Gastroesophageal sphincter (tissue), 4 donors: ENCODE measurements at regions not wholly inside any gene's neighbourhood (a gene's known extent, or its start where the extent isn't known, plus 50 kb on each side); places are given as distances from the start of the nearest gene placed in this dataset.

Experiments
- ATAC-seq: fragments of 150-250 bp; one replicate; pipeline ENCODE4 v1.9.1; 2016; ENCODE audit warnings: mild to moderate bottlenecking, moderate library complexity
- H3K27ac ChIP-seq, 4 donors: fragments of 200-600 bp; sonication (generic) in 3 of 4; 1 replicate in 3 of 4; 2 replicates in 1 of 4; pipeline ENCODE4 v1.5.1; 2016 to 2019
- H3K27me3 ChIP-seq: fragments of 200-600 bp; sonication (generic); one replicate; pipeline ENCODE4 v1.5.1; 2019
- H3K36me3 ChIP-seq, 2 donors: fragments of 200-600 bp; sonication (generic); one replicate each; pipeline ENCODE4 v1.5.1; 2019; ENCODE audit warnings: control low read depth in 1 of 2
- H3K4me1 ChIP-seq, 3 donors: fragments of 200-600 bp; sonication (generic); 1 replicate in 2 of 3; 2 replicates in 1 of 3; pipeline ENCODE4 v1.5.1; 2016 to 2019; ENCODE audit warnings: control low read depth in 2 of 3
- H3K4me3 ChIP-seq, 2 donors: fragments of 200-600 bp; sonication (generic); one replicate each; pipeline ENCODE4 v1.5.1; 2019; ENCODE audit warnings: mild to moderate bottlenecking in 1 of 2, moderate library complexity in 1 of 2
- H3K9me3 ChIP-seq, 3 donors: fragments of 200-600 bp; sonication (generic); one replicate each; pipeline ENCODE4 v1.5.1; 2017 to 2019; ENCODE audit warnings: control low read depth in 2 of 3
- CTCF ChIP-seq, 4 experiments: fragments of 200-600 bp in 2 of 4; fragments of 450-650 bp in 2 of 4; sonication (generic) in 1 of 4; IDR thresholded peaks; one replicate each; pipeline ENCODE4 v1.5.1; 2017 to 2019; ENCODE audit warnings: antibody characterized with exemption in 4 of 4, mild to moderate bottlenecking in 2 of 4, moderate library complexity in 2 of 4
- EP300 ChIP-seq: sonication (generic); formaldehyde crosslinking; IDR thresholded peaks from one replicate; pipeline ENCODE4 v1.6.1; 2017; ENCODE audit warnings: antibody characterized with exemption, mild to moderate bottlenecking
- POLR2A ChIP-seq, 2 donors: fragments of 450-650 bp; IDR thresholded peaks; one replicate each; pipeline ENCODE4 v1.6.1; 2017; ENCODE audit warnings: antibody characterized with exemption in 2 of 2, mild to moderate bottlenecking in 2 of 2, moderate library complexity in 1 of 2
- POLR2AphosphoS5 ChIP-seq: sonication (generic); formaldehyde crosslinking; IDR thresholded peaks from one replicate; pipeline ENCODE4 v1.6.1; 2017; ENCODE audit warnings: antibody characterized with exemption
- WGBS, 2 donors: methylation state at CpG; one replicate each; pipeline ENCODE4 v1.1.5; 2018; ENCODE audit warnings: low coverage in 1 of 2; 5-methylcytosine and 5-hydroxymethylcytosine counted together

- WGBS, 2 donors = 92 to 100% methylated on average over 5 of the region's 30 CpGs
- no peak for ATAC-seq
- H3K4me1 ChIP-seq = no peaks in the 10 kb centered on the region
- no peak for TF ChIP-seq POLR2A (IDR thresholded peaks at IDR 0.05)
- TF ChIP-seq POLR2AphosphoS5 = no peak
- TF ChIP-seq CTCF (IDR thresholded peaks at IDR 0.05) = no peak
- TF ChIP-seq EP300 = no peak
- H3K27ac ChIP-seq = no peak overlapping the region
- no peak overlapping the region for H3K4me3 ChIP-seq
- peaks cover 65% of the 10 kb centered on the region for H3K27me3 ChIP-seq
- H3K9me3 ChIP-seq = no peaks in the 10 kb centered on the region
- H3K36me3 ChIP-seq = no peaks in the 10 kb centered on the region
These were observed 792.5 kb downstream of the BRD1 start for GRCh38 chr22:49034836-49035817.

GRCh38 chr22:49033616-49034015, 794.1 kb downstream of the BRD1 start:
- TF ChIP-seq POLR2AphosphoS5 = no peak
- TF ChIP-seq EP300 = no peak
- TF ChIP-seq CTCF (IDR thresholded peaks at IDR 0.05) = no peak
- no peak for TF ChIP-seq POLR2A (IDR thresholded peaks at IDR 0.05)
- WGBS, 2 donors = 86% methylated on average over 4 of the region's 9 CpGs; no CpG with 5 or more reads in 1 of the 2 donors
- H3K4me3 ChIP-seq = no peak overlapping the region
- ATAC-seq = no peak
- no peak overlapping the region for H3K27ac ChIP-seq
- H3K9me3 ChIP-seq = no peaks in the 10 kb centered on the region
- no peaks in the 10 kb centered on the region for H3K4me1 ChIP-seq
- peaks cover 63% of the 10 kb centered on the region for H3K27me3 ChIP-seq
- no peaks in the 10 kb centered on the region for H3K36me3 ChIP-seq

GRCh38 chr22:49032821-49033220, 794.9 kb downstream of the BRD1 start:
- H3K36me3 ChIP-seq = no peaks in the 10 kb centered on the region
- H3K9me3 ChIP-seq = no peaks in the 10 kb centered on the region
- peaks cover 70% of the 10 kb centered on the region for H3K27me3 ChIP-seq

GRCh38 chr22:49031746-49032330, 795.8 kb downstream of the BRD1 start:
- no peak for ATAC-seq
- Histone ChIP-seq H3K36me3 (no peaks in the 10 kb centered on the region), H3K27me3 (peaks cover 80% of the 10 kb centered on the region), H3K4me1 (no peaks in the 10 kb centered on the region), H3K4me3 (no peak overlapping the region), H3K27ac (no peak overlapping the region), H3K9me3 (no peaks in the 10 kb centered on the region)
- WGBS, 2 donors = 41 to 91% methylated on average over 3 to 4 of the region's 6 CpGs
- TF ChIP-seq POLR2A (IDR thresholded peaks at IDR 0.05) (no peak), CTCF (IDR thresholded peaks at IDR 0.05) (no peak), EP300 (no peak), POLR2AphosphoS5 (no peak)

More at GRCh38 chr22:49032821-49033220, 794.9 kb downstream of the BRD1 start:
- WGBS, 2 donors = 77% methylated on average over 9 of the region's 17 CpGs; no CpG with 5 or more reads in 1 of the 2 donors
- no peak overlapping the region for H3K27ac ChIP-seq
- no peak for ATAC-seq
- no peak for TF ChIP-seq EP300
- no peak for TF ChIP-seq POLR2A (IDR thresholded peaks at IDR 0.05)
- TF ChIP-seq CTCF (IDR thresholded peaks at IDR 0.05) = no peak
- TF ChIP-seq POLR2AphosphoS5 = no peak
- H3K4me1 ChIP-seq = no peaks in the 10 kb centered on the region
- H3K4me3 ChIP-seq = no peak overlapping the region
